ENCODE measurements at regions not wholly inside any gene's neighbourhood (a gene's known extent, or its start where the extent isn't known, plus 50 kb on each side); places are given as distances from the start of the nearest gene placed in this dataset.

- TF ChIP-seq, protein P1, sequence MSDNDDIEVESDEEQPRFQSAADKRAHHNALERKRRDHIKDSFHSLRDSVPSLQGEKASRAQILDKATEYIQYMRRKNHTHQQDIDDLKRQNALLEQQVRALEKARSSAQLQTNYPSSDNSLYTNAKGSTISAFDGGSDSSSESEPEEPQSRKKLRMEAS (IDR thresholded peaks at IDR 0.05; ENCODE audit: low read depth, low read length): no peak
- TF ChIP-seq POLR2A (IDR thresholded peaks at IDR 0.05; ENCODE audit: extremely low read depth, insufficient read length) (no peak), MYC (IDR thresholded peaks at IDR 0.05; ENCODE audit: low read depth, low read length) (no peak)
- TF ChIP-seq, protein P2, sequence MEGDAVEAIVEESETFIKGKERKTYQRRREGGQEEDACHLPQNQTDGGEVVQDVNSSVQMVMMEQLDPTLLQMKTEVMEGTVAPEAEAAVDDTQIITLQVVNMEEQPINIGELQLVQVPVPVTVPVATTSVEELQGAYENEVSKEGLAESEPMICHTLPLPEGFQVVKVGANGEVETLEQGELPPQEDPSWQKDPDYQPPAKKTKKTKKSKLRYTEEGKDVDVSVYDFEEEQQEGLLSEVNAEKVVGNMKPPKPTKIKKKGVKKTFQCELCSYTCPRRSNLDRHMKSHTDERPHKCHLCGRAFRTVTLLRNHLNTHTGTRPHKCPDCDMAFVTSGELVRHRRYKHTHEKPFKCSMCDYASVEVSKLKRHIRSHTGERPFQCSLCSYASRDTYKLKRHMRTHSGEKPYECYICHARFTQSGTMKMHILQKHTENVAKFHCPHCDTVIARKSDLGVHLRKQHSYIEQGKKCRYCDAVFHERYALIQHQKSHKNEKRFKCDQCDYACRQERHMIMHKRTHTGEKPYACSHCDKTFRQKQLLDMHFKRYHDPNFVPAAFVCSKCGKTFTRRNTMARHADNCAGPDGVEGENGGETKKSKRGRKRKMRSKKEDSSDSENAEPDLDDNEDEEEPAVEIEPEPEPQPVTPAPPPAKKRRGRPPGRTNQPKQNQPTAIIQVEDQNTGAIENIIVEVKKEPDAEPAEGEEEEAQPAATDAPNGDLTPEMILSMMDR (IDR thresholded peaks at IDR 0.05; ENCODE audit: low read depth, low read length): no peak
- DNase-seq (ENCODE audit: low read depth): no peak
- no peak overlapping the region for H3K4me3 ChIP-seq (ENCODE audit: low read depth, low read length)
These were observed 94.9 kb upstream of the TBX20 start for GRCh38 chr7:35348611-35349400.

GRCh38 chr7:35342786-35343185 is 88.9 kb upstream of the TBX20 start:
- TF ChIP-seq, protein P1 (IDR thresholded peaks at IDR 0.05; ENCODE audit: low read depth, low read length): no peak
- TF ChIP-seq POLR2A (IDR thresholded peaks at IDR 0.05; ENCODE audit: extremely low read depth, insufficient read length): no peak
- TF ChIP-seq, protein P2 (IDR thresholded peaks at IDR 0.05; ENCODE audit: low read depth, low read length): no peak
- TF ChIP-seq MYC (IDR thresholded peaks at IDR 0.05; ENCODE audit: low read depth, low read length): no peak
- DNase-seq (ENCODE audit: low read depth): no peak
- no peak overlapping the region for H3K4me3 ChIP-seq (ENCODE audit: low read depth, low read length)

DNA sequence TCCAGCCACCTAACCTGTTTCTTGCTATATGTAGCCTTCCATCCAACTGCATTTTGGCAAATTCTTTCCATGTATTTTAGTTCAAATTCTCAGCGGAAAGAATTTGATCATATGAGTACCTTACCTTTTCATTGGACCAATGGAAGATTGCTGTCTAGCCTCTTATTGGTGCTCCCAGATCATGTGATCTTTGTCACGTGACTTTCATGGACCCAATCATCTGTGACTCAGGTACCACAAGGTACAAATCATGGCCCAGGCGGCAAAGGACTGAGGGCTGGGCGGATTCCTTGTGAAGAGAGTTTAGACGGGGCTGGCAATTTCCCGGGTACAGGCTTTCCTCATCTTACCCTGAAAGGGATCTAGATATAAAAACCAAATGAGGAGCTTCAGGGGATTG is 85.9 kb upstream of the TBX20 start:
- no peak for DNase-seq (ENCODE audit: low read depth)
- no peak overlapping the region for H3K4me3 ChIP-seq (ENCODE audit: low read depth, low read length)
- TF ChIP-seq MYC (IDR thresholded peaks at IDR 0.05; ENCODE audit: low read depth, low read length): no peak
- TF ChIP-seq, protein P1 (IDR thresholded peaks at IDR 0.05; ENCODE audit: low read depth, low read length): no peak
- TF ChIP-seq, protein P2 (IDR thresholded peaks at IDR 0.05; ENCODE audit: low read depth, low read length): no peak
- no peak for TF ChIP-seq POLR2A (IDR thresholded peaks at IDR 0.05; ENCODE audit: extremely low read depth, insufficient read length)

DNA sequence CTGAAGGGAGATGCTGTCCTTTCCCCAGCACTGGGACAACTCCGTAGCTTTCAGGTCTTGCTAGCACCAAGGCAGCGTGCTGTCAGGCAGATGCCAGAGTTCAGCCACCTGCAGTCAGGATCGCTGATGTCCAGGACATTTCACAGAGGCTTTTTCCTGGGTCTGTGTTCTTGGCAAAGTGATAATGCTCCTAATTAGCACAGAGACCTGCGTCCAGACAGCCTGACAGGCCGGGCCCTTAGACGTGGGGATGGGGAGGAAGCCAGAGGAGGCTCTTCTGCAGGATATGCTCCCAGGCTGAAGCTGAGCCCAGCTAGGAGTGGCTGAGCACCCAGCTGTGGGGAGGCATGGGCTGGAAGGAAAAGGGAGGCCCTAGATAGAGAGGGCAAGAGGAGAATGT is 82.5 kb upstream of the TBX20 start:
- H3K4me3 ChIP-seq (ENCODE audit: low read depth, low read length): no peak overlapping the region
- no peak for DNase-seq (ENCODE audit: low read depth)
- TF ChIP-seq POLR2A (IDR thresholded peaks at IDR 0.05; ENCODE audit: extremely low read depth, insufficient read length): no peak
- TF ChIP-seq, protein P2 (IDR thresholded peaks at IDR 0.05; ENCODE audit: low read depth, low read length): no peak
- no peak for TF ChIP-seq MYC (IDR thresholded peaks at IDR 0.05; ENCODE audit: low read depth, low read length)

DNA sequence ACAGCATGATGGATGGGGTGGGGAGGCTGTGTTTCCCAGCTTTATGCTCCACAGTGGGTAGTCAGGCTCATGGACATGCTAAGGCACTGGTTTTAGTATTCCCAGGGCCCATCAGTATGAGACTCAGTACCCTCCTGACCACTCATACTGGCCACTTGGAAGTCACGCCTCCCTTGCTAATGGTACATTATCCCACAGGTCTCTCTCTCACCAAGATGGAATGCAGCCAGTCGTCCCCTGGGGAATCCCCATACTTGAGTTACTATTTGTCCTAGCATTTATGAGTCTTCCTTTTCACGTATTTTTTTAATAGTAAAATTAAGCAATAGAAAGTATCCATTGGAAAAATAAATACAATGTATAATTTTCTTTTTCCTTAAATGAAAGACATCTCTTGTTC is 80.6 kb upstream of the TBX20 start:
- TF ChIP-seq POLR2A (IDR thresholded peaks at IDR 0.05; ENCODE audit: extremely low read depth, insufficient read length): no peak
- TF ChIP-seq, protein P2 (IDR thresholded peaks at IDR 0.05; ENCODE audit: low read depth, low read length): no peak
- TF ChIP-seq, protein P1 (IDR thresholded peaks at IDR 0.05; ENCODE audit: low read depth, low read length): no peak
- no peak for TF ChIP-seq MYC (IDR thresholded peaks at IDR 0.05; ENCODE audit: low read depth, low read length)
- DNase-seq (ENCODE audit: low read depth): no peak

More for the DNA sequence above, 80.6 kb upstream of the TBX20 start:
- no peak overlapping the region for H3K4me3 ChIP-seq (ENCODE audit: low read depth, low read length)

Data from NB4 (cell line).